ENCODE measurements at regions not wholly inside any gene's neighbourhood (a gene's known extent, or its start where the extent isn't known, plus 50 kb on each side); places are given as distances from the start of the nearest gene placed in this dataset.
"Not testable (repeated sequence)": the region's sequence is repeated elsewhere in the genome, so short reads cannot be mapped to it uniquely, and the experiment has no call there.

DNA sequence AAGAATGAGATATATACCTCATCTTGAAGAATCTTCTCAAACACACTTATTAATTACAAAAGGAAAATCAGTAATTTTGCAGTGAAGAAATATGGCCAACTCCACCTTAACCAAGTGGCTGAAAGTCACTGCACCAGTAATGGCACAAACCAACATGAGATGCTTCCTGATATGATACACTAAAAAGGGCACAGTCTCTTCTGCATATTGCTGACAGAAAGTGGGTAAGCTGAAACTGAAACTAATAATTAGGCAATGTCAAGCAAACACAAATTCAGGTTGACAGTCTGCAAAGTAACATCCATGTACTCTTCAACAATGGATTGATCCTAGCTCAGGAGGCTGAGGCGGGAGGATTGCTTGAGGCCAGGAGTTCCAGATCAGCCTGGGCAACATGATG, 56.1 kb downstream of the ZNF22 start:
- not testable (repeated sequence) for H3K27me3 Mint-ChIP-seq (ENCODE audit: unreplicated experiment); H3K9me3 Mint-ChIP-seq (ENCODE audit: unreplicated experiment); DNase-seq; H3K4me1 Mint-ChIP-seq (ENCODE audit: low read depth, unreplicated experiment); H3K27ac Mint-ChIP-seq (ENCODE audit: unreplicated experiment); H3K36me3 Mint-ChIP-seq (ENCODE audit: unreplicated experiment); H3K4me3 Mint-ChIP-seq (ENCODE audit: unreplicated experiment)

DNA sequence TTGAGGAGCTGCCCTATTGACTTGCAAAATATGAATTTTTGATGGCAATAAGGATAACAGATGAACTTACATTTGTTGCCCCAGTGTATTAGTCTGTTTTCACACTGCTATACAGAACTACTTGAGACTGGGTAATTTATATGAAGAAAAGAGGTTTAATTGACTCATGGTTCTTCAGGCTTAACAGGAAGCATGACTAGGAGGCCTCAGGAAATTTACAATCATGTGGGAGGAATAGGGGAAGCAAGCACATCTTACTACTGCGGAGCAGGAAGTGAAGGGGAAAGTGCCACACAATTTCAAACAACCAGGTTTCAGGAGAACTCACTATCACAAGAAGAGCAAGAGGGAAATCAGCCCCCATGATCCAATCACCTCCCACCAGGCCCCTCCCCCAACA, 57.9 kb downstream of the ZNF22 start:
- no peaks in the 10 kb centered on the region for H3K36me3 Mint-ChIP-seq (ENCODE audit: unreplicated experiment)
- H3K9me3 Mint-ChIP-seq (ENCODE audit: unreplicated experiment) = no peaks in the 10 kb centered on the region

DNA sequence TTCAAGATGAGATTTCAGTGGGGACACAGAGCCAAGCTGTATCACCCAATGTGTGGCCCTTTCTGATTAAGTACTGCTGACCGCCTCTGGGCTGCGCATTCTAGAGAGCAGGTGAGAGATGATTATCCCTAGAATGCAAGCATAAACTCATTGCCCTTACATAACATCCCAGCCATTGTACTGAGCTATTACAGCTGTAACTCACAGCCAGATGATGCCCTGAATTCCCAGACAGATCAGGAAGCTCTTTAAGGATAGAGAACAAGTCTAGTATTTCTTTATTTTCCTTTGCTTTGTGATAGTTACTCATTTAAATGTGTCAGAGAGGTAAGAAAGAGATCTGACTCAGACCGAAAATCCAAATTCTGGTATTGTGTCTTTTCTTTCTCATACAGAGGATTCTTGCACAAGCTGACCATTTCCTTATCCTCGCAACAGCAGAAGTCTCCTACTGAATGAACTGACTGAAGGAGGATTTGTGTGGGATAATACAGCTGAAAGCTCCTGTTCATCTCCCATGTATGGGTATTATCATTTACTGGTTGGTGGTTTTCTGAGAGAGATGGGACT, 58.4 kb downstream of the ZNF22 start:
- no peaks in the 10 kb centered on the region for H3K36me3 Mint-ChIP-seq (ENCODE audit: unreplicated experiment)

More for the DNA sequence above, 57.9 kb downstream of the ZNF22 start:
- Mint-ChIP-seq H3K4me3 (ENCODE audit: unreplicated experiment) (no peak overlapping the region), H3K4me1 (ENCODE audit: low read depth, unreplicated experiment) (no peaks in the 10 kb centered on the region), H3K27ac (ENCODE audit: unreplicated experiment) (no peak overlapping the region), H3K27me3 (ENCODE audit: unreplicated experiment) (peaks cover 2% of the 10 kb centered on the region)
- TF ChIP-seq, protein P1, sequence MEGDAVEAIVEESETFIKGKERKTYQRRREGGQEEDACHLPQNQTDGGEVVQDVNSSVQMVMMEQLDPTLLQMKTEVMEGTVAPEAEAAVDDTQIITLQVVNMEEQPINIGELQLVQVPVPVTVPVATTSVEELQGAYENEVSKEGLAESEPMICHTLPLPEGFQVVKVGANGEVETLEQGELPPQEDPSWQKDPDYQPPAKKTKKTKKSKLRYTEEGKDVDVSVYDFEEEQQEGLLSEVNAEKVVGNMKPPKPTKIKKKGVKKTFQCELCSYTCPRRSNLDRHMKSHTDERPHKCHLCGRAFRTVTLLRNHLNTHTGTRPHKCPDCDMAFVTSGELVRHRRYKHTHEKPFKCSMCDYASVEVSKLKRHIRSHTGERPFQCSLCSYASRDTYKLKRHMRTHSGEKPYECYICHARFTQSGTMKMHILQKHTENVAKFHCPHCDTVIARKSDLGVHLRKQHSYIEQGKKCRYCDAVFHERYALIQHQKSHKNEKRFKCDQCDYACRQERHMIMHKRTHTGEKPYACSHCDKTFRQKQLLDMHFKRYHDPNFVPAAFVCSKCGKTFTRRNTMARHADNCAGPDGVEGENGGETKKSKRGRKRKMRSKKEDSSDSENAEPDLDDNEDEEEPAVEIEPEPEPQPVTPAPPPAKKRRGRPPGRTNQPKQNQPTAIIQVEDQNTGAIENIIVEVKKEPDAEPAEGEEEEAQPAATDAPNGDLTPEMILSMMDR (IDR thresholded peaks at IDR 0.05; ENCODE audit: partially characterized antibody, unreplicated experiment) = no peak
- no peak for DNase-seq

DNA sequence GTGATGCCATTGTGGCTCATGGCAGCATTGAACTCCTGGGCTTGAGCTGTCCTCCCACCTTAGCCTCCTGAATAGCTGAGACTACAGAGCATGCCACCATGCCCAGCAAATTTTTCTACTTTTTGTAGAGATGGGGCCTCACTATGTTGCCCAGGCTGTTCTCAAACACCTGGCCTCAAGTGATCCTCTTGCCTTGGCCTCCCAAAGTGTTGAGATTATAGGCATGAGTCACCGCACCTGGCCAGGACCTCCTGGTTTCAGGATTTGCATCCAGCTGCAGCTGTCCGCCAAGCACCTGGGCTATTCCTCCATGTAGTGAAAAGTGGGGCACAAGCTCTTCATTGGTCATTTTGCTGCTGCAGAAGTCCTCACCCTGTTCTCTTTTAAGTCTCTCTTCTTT, 58.9 kb downstream of the ZNF22 start:
- no peaks in the 10 kb centered on the region for H3K9me3 Mint-ChIP-seq (ENCODE audit: unreplicated experiment)
- H3K4me3 Mint-ChIP-seq (ENCODE audit: unreplicated experiment) = no peak overlapping the region
- H3K4me1 Mint-ChIP-seq (ENCODE audit: low read depth, unreplicated experiment) = no peaks in the 10 kb centered on the region
- TF ChIP-seq, protein P1 (IDR thresholded peaks at IDR 0.05; ENCODE audit: partially characterized antibody, unreplicated experiment) = no peak
- H3K27me3 Mint-ChIP-seq (ENCODE audit: unreplicated experiment) = peaks cover 2% of the 10 kb centered on the region
- H3K27ac Mint-ChIP-seq (ENCODE audit: unreplicated experiment) = no peak overlapping the region
- DNase-seq = no peak
- H3K36me3 Mint-ChIP-seq (ENCODE audit: unreplicated experiment) = no peaks in the 10 kb centered on the region

More for the DNA sequence above, 58.4 kb downstream of the ZNF22 start:
- DNase-seq = no peak
- Mint-ChIP-seq H3K27ac (ENCODE audit: unreplicated experiment) (no peak overlapping the region), H3K9me3 (ENCODE audit: unreplicated experiment) (no peaks in the 10 kb centered on the region), H3K4me1 (ENCODE audit: low read depth, unreplicated experiment) (no peaks in the 10 kb centered on the region), H3K27me3 (ENCODE audit: unreplicated experiment) (peaks cover 2% of the 10 kb centered on the region), H3K4me3 (ENCODE audit: unreplicated experiment) (no peak overlapping the region)
- TF ChIP-seq, protein P1 (IDR thresholded peaks at IDR 0.05; ENCODE audit: partially characterized antibody, unreplicated experiment) = no peak

DNA sequence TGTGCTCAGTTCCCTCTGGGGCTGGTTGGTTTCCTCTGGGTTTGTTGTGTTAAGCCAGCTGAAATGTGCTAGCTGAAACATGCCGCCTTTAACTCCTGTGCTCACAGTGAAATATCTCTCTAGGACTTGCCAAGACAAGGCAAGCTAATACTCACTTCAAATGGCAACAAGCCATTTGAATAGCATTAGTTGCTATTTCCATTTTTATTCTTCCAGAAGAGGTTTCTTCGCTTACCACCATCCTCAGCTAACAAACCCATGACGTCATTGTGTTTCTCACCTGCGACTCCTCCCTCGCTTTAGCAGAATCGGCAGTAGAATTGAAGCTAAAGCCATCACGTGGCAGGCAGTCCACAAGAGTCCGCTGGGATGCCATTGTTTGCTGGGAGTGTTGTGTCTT, 61.3 kb downstream of the ZNF22 start:
- no peak for DNase-seq
- peaks cover 5% of the 10 kb centered on the region for H3K27me3 Mint-ChIP-seq (ENCODE audit: unreplicated experiment)
- H3K36me3 Mint-ChIP-seq (ENCODE audit: unreplicated experiment) = no peaks in the 10 kb centered on the region
- no peaks in the 10 kb centered on the region for H3K4me1 Mint-ChIP-seq (ENCODE audit: low read depth, unreplicated experiment)
- TF ChIP-seq, protein P1 (IDR thresholded peaks at IDR 0.05; ENCODE audit: partially characterized antibody, unreplicated experiment) = no peak
- no peak overlapping the region for H3K4me3 Mint-ChIP-seq (ENCODE audit: unreplicated experiment)
- no peaks in the 10 kb centered on the region for H3K9me3 Mint-ChIP-seq (ENCODE audit: unreplicated experiment)
- H3K27ac Mint-ChIP-seq (ENCODE audit: unreplicated experiment) = no peak overlapping the region

All from glutamatergic neuron (in vitro differentiated cells).